HCT116 (cell line): ENCODE measurements at regions not wholly inside any gene's neighbourhood (a gene's known extent, or its start where the extent isn't known, plus 50 kb on each side); places are given as distances from the start of the nearest gene placed in this dataset.
"Not testable (repeated sequence)": the region's sequence is repeated elsewhere in the genome, so short reads cannot be mapped to it uniquely, and the experiment has no call there.

Source experiments
- ATAC-seq: fragments of 200-7000 bp; cut with Tn5 transposase; 2 replicates; pipeline ENCODE4 v1.9.1; 2020; ENCODE audit warnings: mild to moderate bottlenecking, moderate library complexity
- BruUV-seq: library from RNA; stranded (reverse); fragments of 400-500 nt; replicated peaks from 2 replicates; lab custom pipeline; 2021; lab: Mats Ljungman, UMichigan
- CTCF ChIA-PET: fragments of 300-600 bp; sonication (Branson Sonifier 250); formaldehyde crosslinking; loops from one replicate; lab custom pipeline; 2021; ENCODE audit warnings: antibody characterized with exemption; lab: Charles Lee
- POLR2A ChIA-PET: fragments of 300-600, 350-600 bp; sonication (Branson Sonifier 250); formaldehyde crosslinking; loops from one replicate; lab custom pipeline; 2021; ENCODE audit warnings: antibody characterized with exemption; lab: Charles Lee
- RAD21 ChIA-PET, 2 experiments: fragments of 300-600 bp; sonication (Branson Sonifier 250); formaldehyde crosslinking; loops; one replicate each; lab custom pipeline; 2023; ENCODE audit warnings: low total read pairs in 2 of 2; ENCODE audit not compliant: uncharacterized antibody in 2 of 2, unreplicated experiment in 2 of 2, low non-redundant PET in 1 of 2; lab: Charles Lee
- DNase-seq: peaks from one replicate; pipeline ENCODE4 v3.0.0-alpha.2; 2010; ENCODE audit warnings: low read depth, low spot score
- H2AFZ ChIP-seq: fragments of 200-600 bp; shearing (Covaris generic), sonication (generic); 2 replicates; pipeline ENCODE4 v1.6.1; 2017; ENCODE audit warnings: low read depth, mixed run types, mixed read lengths, antibody characterized with exemption, low read length; ENCODE audit not compliant: poor library complexity, severe bottlenecking
- H3K27ac ChIP-seq: 2 replicates; pipeline ENCODE4 v1.5.1; 2012; ENCODE audit warnings: low read depth, low read length
- H3K27me3 ChIP-seq: fragments of 200-600 bp; sonication (generic); 2 replicates; pipeline ENCODE4 v1.6.1; 2016; ENCODE audit warnings: mixed run types, low read length, mixed read lengths; ENCODE audit not compliant: insufficient read depth
- H3K36me3 ChIP-seq, 2 experiments: fragments of 200-500 bp in 1 of 2; fragments of 200-600 bp in 1 of 2; sonication (Bioruptor generic) in 1 of 2; sonication (generic) in 1 of 2; 2 replicates each; pipeline versions ENCODE4 v1.5.1 to v1.6.1; 2014 to 2016; ENCODE audit warnings: low read length in 2 of 2, inconsistent platforms in 1 of 2, mixed read lengths in 1 of 2, mixed run types in 1 of 2; ENCODE audit not compliant: insufficient read depth in 2 of 2, control insufficient read depth in 1 of 2
- H3K4me1 ChIP-seq, 2 experiments: fragments of 200-600 bp in 1 of 2; sonication (generic) in 1 of 2; 2 replicates each; pipeline versions ENCODE4 v1.5.1 to v1.6.1; 2012 to 2017; ENCODE audit warnings: low read length in 2 of 2, inconsistent platforms in 1 of 2, mild to moderate bottlenecking in 1 of 2, mixed read lengths in 1 of 2, mixed run types in 1 of 2, moderate library complexity in 1 of 2; ENCODE audit not compliant: insufficient read depth in 2 of 2, control insufficient read depth in 1 of 2
- H3K4me2 ChIP-seq: fragments of 200-600 bp; sonication (generic); 2 replicates; pipeline ENCODE4 v1.6.1; 2017; ENCODE audit warnings: mixed run types, low read length, mixed read lengths
- H3K4me3 ChIP-seq, 2 experiments: fragments of 200-600 bp in 1 of 2; sonication (generic) in 1 of 2; replicated peaks in 1 of 2; 2 replicates each; pipeline ENCODE4 v1.5.1; 2011 to 2016; ENCODE audit warnings: low read length in 2 of 2, control low read depth in 1 of 2, low read depth in 1 of 2, mild to moderate bottlenecking in 1 of 2, mixed read lengths in 1 of 2, mixed run types in 1 of 2
- H3K79me2 ChIP-seq: fragments of 200-600 bp; sonication (generic); 2 replicates; pipeline ENCODE4 v1.6.1; 2017; ENCODE audit warnings: mild to moderate bottlenecking, mixed run types, low read length, moderate library complexity, mixed read lengths; ENCODE audit not compliant: insufficient read depth
- H3K9ac ChIP-seq: fragments of 200-600 bp; sonication (generic); 2 replicates; pipeline ENCODE4 v1.6.1; 2016; ENCODE audit warnings: low read length, mixed read lengths
- H3K9me2 ChIP-seq: fragments of 200-600 bp; sonication (generic), shearing (Covaris generic); 2 replicates; pipeline ENCODE4 v1.6.1; 2017; ENCODE audit warnings: mixed run types, mild to moderate bottlenecking, moderate library complexity; ENCODE audit not compliant: insufficient read depth
- H3K9me3 ChIP-seq, 2 experiments: fragments of 200-500 bp in 1 of 2; fragments of 200-600 bp in 1 of 2; sonication (Bioruptor generic) in 1 of 2; sonication (generic) in 1 of 2; 2 replicates each; pipeline ENCODE4 v1.6.1; 2014 to 2017; ENCODE audit warnings: low read length in 2 of 2, mixed read lengths in 2 of 2, inconsistent platforms in 1 of 2, low read depth in 1 of 2, mild to moderate bottlenecking in 1 of 2, mixed run types in 1 of 2, moderate library complexity in 1 of 2; ENCODE audit not compliant: control insufficient read depth in 1 of 2, insufficient read depth in 1 of 2
- H4K20me1 ChIP-seq: fragments of 200-600 bp; sonication (generic), shearing (Covaris generic); 2 replicates; pipeline ENCODE4 v1.6.1; 2017; ENCODE audit warnings: mixed run types, mild to moderate bottlenecking, moderate library complexity; ENCODE audit not compliant: insufficient read depth
- CEBPB ChIP-seq: IDR thresholded peaks from 2 replicates; pipeline ENCODE4 v1.6.1; 2012; ENCODE audit warnings: low read depth
- EGR1 ChIP-seq: IDR thresholded peaks from 2 replicates; pipeline ENCODE4 v1.6.1; 2012; ENCODE audit warnings: low read depth
- EZH2phosphoT487 ChIP-seq: fragments of 200-600 bp; IDR thresholded peaks from 2 replicates; pipeline ENCODE4 v1.6.1; 2018; ENCODE audit warnings: antibody characterized with exemption, borderline replicate concordance
- FOSL1 ChIP-seq: IDR thresholded peaks from 2 replicates; pipeline ENCODE4 v1.6.1; 2012; ENCODE audit warnings: low read depth
- POLR2AphosphoS5 ChIP-seq: IDR thresholded peaks from 2 replicates; pipeline ENCODE4 v1.6.1; 2011; ENCODE audit warnings: mild to moderate bottlenecking, low read depth, low read length, moderate library complexity
- SRF ChIP-seq: IDR thresholded peaks from 2 replicates; pipeline ENCODE4 v1.6.1; 2012; ENCODE audit warnings: low read depth
- TCF7L2 ChIP-seq: IDR thresholded peaks from 2 replicates; pipeline ENCODE4 v1.7.0; 2011; ENCODE audit warnings: borderline replicate concordance, inconsistent platforms; ENCODE audit not compliant: insufficient read depth, insufficient read length; ENCODE audit errors: extremely low read depth
- intact Hi-C: fragments of 100-400 bp; cut with micrococcal nuclease; formaldehyde crosslinking; loops from 2 replicates; pipeline ENCODE4 v1.10.0; 2022
- TF ChIP-seq, protein P1 (sequence below): IDR thresholded peaks from 2 replicates; pipeline ENCODE4 v1.6.1; 2012
- TF ChIP-seq, protein P2 (sequence below): IDR thresholded peaks from 2 replicates; pipeline ENCODE4 v1.6.1; 2012

DNA sequence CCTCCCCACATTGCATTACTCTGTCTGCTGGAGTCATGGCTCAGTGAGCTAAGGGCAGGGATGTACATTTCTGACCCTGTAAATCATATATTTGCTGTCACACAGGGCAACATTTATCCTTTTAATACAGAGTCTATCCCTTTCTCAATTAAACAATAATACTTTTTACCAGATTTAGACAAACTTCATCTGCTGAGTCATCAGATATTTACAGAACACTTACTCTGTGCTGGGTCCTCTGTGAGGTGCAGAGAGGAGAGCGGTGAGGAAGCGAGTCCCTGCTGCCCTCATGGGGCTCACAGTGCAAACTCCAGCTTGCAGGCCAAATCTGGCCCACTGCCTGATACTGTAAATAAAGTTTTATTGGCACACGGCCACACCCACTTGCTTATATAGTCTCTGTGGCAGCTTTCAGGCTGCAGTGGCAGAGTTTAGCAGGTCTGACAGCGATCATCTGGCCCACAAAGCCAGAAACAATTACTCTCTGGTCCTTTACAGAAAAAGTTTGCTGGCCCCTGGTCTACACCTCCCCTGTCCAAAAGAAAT is 144.5 kb downstream of the CDH26 start:
- intact Hi-C loops = no loop called here
- Histone ChIP-seq H4K20me1 (no peaks in the 10 kb centered on the region), H3K4me2 (no peak overlapping the region), H3K9me3 (no peaks in the 10 kb centered on the region), H3K9me2 (no peaks in the 10 kb centered on the region), H3K9ac (no peak overlapping the region), H2AFZ (no peak overlapping the region), H3K4me3 (no peak overlapping the region), H3K36me3 (no peaks in the 10 kb centered on the region), H3K27me3 (peaks cover 8% of the 10 kb centered on the region; the same call in 1 of the 2 replicates), H3K27ac (no peak overlapping the region), H3K79me2 (no peaks in the 10 kb centered on the region), H3K4me1 (no peaks in the 10 kb centered on the region)
- POLR2A ChIA-PET = no interaction called here
- CTCF ChIA-PET = no interaction called here
- no TSS peak for BruUV-seq
- RAD21 ChIA-PET = no interaction called here
- no peak for ATAC-seq
- no peak for DNase-seq
- TF ChIP-seq, protein P1, sequence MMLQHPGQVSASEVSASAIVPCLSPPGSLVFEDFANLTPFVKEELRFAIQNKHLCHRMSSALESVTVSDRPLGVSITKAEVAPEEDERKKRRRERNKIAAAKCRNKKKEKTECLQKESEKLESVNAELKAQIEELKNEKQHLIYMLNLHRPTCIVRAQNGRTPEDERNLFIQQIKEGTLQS = no peak
- TF ChIP-seq CEBPB = no peak
- no peak for TF ChIP-seq SRF
- TF ChIP-seq TCF7L2 = no peak
- no peak for TF ChIP-seq EZH2phosphoT487
- TF ChIP-seq, protein P2, sequence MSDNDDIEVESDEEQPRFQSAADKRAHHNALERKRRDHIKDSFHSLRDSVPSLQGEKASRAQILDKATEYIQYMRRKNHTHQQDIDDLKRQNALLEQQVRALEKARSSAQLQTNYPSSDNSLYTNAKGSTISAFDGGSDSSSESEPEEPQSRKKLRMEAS = no peak

GRCh38 chr20:60104993-60105803 is 147.0 kb downstream of the CDH26 start:
- RAD21 ChIA-PET = no interaction called here
- no peak for TF ChIP-seq CEBPB
- no peak for TF ChIP-seq EZH2phosphoT487
- no peak for TF ChIP-seq POLR2AphosphoS5
- TF ChIP-seq FOSL1 = no peak
- TF ChIP-seq EGR1 = no peak
- TF ChIP-seq, all 23 proteins: peak for 0
- H3K9ac ChIP-seq = no peak overlapping the region
- H3K36me3 ChIP-seq = no peaks in the 10 kb centered on the region
- no peaks in the 10 kb centered on the region for H3K9me3 ChIP-seq
- no peaks in the 10 kb centered on the region for H3K9me2 ChIP-seq
- H3K4me1 ChIP-seq = no peaks in the 10 kb centered on the region
- no peaks in the 10 kb centered on the region for H3K79me2 ChIP-seq
- H2AFZ ChIP-seq = no peak overlapping the region
- no TSS peak for BruUV-seq
- no peak for DNase-seq
- no peak overlapping the region for H3K4me3 ChIP-seq
- ATAC-seq = no peak
- intact Hi-C loops = no loop called here
- H3K27me3 ChIP-seq = peaks cover 8% of the 10 kb centered on the region; the same call in 1 of the 2 replicates
- no peak overlapping the region for H3K27ac ChIP-seq
- H4K20me1 ChIP-seq = no peaks in the 10 kb centered on the region
- H3K4me2 ChIP-seq = no peak overlapping the region
- ChIA-PET CTCF (no interaction called here), POLR2A (no interaction called here)

DNA sequence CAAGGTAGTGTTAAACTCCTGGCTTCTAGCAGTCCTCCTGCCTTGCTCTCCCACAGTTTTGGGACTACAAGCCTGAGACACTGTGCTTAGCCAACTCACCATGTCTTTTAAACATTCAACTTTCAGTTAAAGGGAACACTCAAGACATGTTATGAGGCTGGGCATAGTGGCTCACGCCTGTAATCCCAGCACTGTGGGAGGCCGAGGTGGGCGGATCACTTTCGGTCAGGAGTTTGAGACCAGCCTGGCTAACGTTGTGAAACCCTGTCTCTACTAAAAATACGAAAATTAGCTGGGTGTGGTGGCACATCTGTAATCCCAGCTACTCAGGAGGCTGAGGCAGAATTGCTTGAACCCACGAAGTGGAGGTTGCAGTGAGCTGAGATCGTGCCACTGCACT is 148.0 kb downstream of the CDH26 start:
- H3K4me1 ChIP-seq, H3K36me3 ChIP-seq, H3K9me3 ChIP-seq, H3K4me2 ChIP-seq, H3K27ac ChIP-seq, H2AFZ ChIP-seq, BruUV-seq, intact Hi-C loops, H3K9me2 ChIP-seq, RAD21 ChIA-PET, H3K27me3 ChIP-seq, H3K79me2 ChIP-seq, H4K20me1 ChIP-seq, ATAC-seq, H3K4me3 ChIP-seq, CTCF ChIA-PET, H3K9ac ChIP-seq, POLR2A ChIA-PET, DNase-seq: not testable (repeated sequence)
